ENCODE measurements at regions not wholly inside any gene's neighbourhood (a gene's known extent, or its start where the extent isn't known, plus 50 kb on each side); places are given as distances from the start of the nearest gene placed in this dataset.
"Not testable (repeated sequence)": the region's sequence is repeated elsewhere in the genome, so short reads cannot be mapped to it uniquely, and the experiment has no call there.

DNA sequence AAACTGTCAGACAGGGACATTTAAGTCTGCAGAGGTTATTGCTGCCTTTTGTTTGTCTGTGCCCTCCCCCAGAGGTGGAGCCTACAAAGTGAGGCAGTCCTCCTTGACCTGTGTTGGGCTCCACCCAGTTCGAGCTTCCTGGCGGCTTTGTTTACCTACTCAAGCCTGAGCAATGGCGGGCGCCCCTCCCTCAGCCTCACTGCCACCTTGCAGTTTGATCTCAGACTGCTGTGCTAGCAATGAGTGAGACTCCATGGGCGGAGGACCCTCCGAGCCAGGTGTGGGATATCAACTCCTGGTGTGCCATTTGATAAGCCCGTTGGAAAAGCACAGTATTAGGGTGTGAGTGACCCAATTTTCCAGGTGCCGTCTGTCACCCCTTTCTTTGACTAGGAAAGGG lies 632.7 kb downstream of the GALC start:
- TF ChIP-seq CTCF (IDR thresholded peaks at IDR 0.05); POLR2AphosphoS5 (IDR thresholded peaks at IDR 0.05; ENCODE audit: low read depth, low read length); TCF7L2 (IDR thresholded peaks at IDR 0.05; ENCODE audit: low read depth, low read length); SIN3A (IDR thresholded peaks at IDR 0.05; ENCODE audit: borderline replicate concordance, insufficient read depth, low read depth, low read length): not testable (repeated sequence)
- TF ChIP-seq, protein P1, sequence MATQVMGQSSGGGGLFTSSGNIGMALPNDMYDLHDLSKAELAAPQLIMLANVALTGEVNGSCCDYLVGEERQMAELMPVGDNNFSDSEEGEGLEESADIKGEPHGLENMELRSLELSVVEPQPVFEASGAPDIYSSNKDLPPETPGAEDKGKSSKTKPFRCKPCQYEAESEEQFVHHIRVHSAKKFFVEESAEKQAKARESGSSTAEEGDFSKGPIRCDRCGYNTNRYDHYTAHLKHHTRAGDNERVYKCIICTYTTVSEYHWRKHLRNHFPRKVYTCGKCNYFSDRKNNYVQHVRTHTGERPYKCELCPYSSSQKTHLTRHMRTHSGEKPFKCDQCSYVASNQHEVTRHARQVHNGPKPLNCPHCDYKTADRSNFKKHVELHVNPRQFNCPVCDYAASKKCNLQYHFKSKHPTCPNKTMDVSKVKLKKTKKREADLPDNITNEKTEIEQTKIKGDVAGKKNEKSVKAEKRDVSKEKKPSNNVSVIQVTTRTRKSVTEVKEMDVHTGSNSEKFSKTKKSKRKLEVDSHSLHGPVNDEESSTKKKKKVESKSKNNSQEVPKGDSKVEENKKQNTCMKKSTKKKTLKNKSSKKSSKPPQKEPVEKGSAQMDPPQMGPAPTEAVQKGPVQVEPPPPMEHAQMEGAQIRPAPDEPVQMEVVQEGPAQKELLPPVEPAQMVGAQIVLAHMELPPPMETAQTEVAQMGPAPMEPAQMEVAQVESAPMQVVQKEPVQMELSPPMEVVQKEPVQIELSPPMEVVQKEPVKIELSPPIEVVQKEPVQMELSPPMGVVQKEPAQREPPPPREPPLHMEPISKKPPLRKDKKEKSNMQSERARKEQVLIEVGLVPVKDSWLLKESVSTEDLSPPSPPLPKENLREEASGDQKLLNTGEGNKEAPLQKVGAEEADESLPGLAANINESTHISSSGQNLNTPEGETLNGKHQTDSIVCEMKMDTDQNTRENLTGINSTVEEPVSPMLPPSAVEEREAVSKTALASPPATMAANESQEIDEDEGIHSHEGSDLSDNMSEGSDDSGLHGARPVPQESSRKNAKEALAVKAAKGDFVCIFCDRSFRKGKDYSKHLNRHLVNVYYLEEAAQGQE (IDR thresholded peaks at IDR 0.05; ENCODE audit: insufficient read depth in 1 of 2, low read depth in 2 of 2, low read length in 1 of 2): not testable (repeated sequence)

All from Panc1 (cell line).